Kidney (tissue), 13 donors: ENCODE measurements at regions not wholly inside any gene's neighbourhood (a gene's known extent, or its start where the extent isn't known, plus 50 kb on each side); places are given as distances from the start of the nearest gene placed in this dataset.
A peak's percentile ranks its signal among the peaks of the same experiment; 100 is the strongest.
"Not testable (repeated sequence)": the region's sequence is repeated elsewhere in the genome, so short reads cannot be mapped to it uniquely, and the experiment has no call there.

Source experiments
- DNase-seq, 5 donors: peaks; one replicate each; pipeline ENCODE4 v3.0.0-alpha.2; 2013 to 2020
- FAIRE-seq: peaks from 2 replicates; lab custom pipeline; 2012; peaks lifted over from hg19 to GRCh38; lab: Jason Lieb, UNC
- H3K27ac ChIP-seq, 2 donors: one replicate each; pipeline ENCODE4 v1.7.0; 2013; ENCODE audit warnings: low read depth in 2 of 2, low read length in 2 of 2, inconsistent platforms in 1 of 2
- H3K27me3 ChIP-seq: one replicate; pipeline ENCODE4 v1.7.1; 2013; ENCODE audit warnings: low read length, inconsistent platforms; ENCODE audit not compliant: control insufficient read depth, insufficient read depth
- H3K36me3 ChIP-seq, 3 donors: one replicate each; pipeline versions ENCODE4 v1.7.0 to v1.7.1; 2013; ENCODE audit warnings: low read length in 3 of 3, control low read depth in 1 of 3, inconsistent platforms in 1 of 3; ENCODE audit not compliant: insufficient read depth in 3 of 3, control insufficient read depth in 2 of 3
- H3K4me1 ChIP-seq, 3 donors: one replicate each; pipeline versions ENCODE4 v1.7.0 to v1.7.1; 2013; ENCODE audit warnings: low read length in 3 of 3, inconsistent platforms in 1 of 3, low read depth in 1 of 3; ENCODE audit not compliant: control insufficient read depth in 2 of 3, insufficient read depth in 2 of 3
- H3K4me3 ChIP-seq, 3 donors: one replicate each; pipeline versions ENCODE4 v1.7.0 to v1.8.1; 2013; ENCODE audit warnings: low read length in 3 of 3, control low read depth in 1 of 3, inconsistent platforms in 1 of 3
- H3K9ac ChIP-seq, 3 donors: one replicate each; pipeline versions ENCODE4 v1.7.0 to v1.7.1; 2013; ENCODE audit warnings: low read length in 3 of 3, control low read depth in 1 of 3, inconsistent platforms in 1 of 3
- H3K9me3 ChIP-seq, 3 donors: one replicate each; pipeline versions ENCODE4 v1.7.0 to v1.7.1; 2013; ENCODE audit warnings: low read length in 3 of 3, control low read depth in 1 of 3, inconsistent platforms in 1 of 3; ENCODE audit not compliant: control insufficient read depth in 2 of 3, insufficient read depth in 1 of 3
- intact Hi-C: fragments of 100-400 bp; cut with DNase I; formaldehyde crosslinking; loops from one replicate; pipeline ENCODE4 v1.11.1; 2022
- TF ChIP-seq, protein P1 (sequence below): IDR thresholded peaks from 3 replicates; pipeline ENCODE4 v1.5.1; 2012; ENCODE audit warnings: mild to moderate bottlenecking, moderate library complexity, borderline replicate concordance; ENCODE audit not compliant: insufficient read depth; ENCODE audit errors: extremely low read depth
- donor health status: control.
- donor health status: control.
- donor health status: control.
- donor health status: control.
- donor health status: control.
- donor health status: DM: yes; HTN: yes; CAD: no.
- donor health status: Normal renal cell carcinoma (clear cell type).

DNA sequence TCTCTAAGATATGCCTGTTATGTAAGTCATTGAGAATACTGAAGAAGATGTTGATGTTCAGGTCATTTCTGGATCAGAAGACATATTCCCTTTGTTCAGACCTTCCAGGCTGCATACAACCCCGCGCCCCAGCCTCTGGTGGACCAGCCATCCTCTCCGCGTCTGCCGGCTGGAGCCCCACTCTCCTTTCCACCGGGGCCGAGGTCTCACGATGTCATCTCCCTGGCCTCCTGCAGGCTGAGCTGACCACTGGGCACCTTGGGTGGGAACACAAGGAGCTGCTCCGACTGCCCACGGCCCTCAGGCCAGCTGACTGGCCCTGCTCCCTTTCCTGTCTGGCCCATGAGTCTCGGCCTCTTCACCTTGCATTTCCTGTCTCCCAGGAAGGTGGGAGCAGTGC, 124.6 kb downstream of the SHANK2 start:
- intact Hi-C loops = no loop called here
- no peak overlapping the region for H3K4me3 ChIP-seq
- no peak overlapping the region for H3K27ac ChIP-seq
- no peak overlapping the region for H3K9ac ChIP-seq
- DNase-seq = peak in 1 of 5 donors; percentile 45
- no peaks in the 10 kb centered on the region for H3K4me1 ChIP-seq
- no peaks in the 10 kb centered on the region for H3K27me3 ChIP-seq
- no peak for FAIRE-seq
- peaks cover 0 to 5% (median 4%) of the 10 kb centered on the region in 3 donors for H3K36me3 ChIP-seq
- TF ChIP-seq, protein P1, sequence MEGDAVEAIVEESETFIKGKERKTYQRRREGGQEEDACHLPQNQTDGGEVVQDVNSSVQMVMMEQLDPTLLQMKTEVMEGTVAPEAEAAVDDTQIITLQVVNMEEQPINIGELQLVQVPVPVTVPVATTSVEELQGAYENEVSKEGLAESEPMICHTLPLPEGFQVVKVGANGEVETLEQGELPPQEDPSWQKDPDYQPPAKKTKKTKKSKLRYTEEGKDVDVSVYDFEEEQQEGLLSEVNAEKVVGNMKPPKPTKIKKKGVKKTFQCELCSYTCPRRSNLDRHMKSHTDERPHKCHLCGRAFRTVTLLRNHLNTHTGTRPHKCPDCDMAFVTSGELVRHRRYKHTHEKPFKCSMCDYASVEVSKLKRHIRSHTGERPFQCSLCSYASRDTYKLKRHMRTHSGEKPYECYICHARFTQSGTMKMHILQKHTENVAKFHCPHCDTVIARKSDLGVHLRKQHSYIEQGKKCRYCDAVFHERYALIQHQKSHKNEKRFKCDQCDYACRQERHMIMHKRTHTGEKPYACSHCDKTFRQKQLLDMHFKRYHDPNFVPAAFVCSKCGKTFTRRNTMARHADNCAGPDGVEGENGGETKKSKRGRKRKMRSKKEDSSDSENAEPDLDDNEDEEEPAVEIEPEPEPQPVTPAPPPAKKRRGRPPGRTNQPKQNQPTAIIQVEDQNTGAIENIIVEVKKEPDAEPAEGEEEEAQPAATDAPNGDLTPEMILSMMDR = no peak
- no peaks in the 10 kb centered on the region for H3K9me3 ChIP-seq

DNA sequence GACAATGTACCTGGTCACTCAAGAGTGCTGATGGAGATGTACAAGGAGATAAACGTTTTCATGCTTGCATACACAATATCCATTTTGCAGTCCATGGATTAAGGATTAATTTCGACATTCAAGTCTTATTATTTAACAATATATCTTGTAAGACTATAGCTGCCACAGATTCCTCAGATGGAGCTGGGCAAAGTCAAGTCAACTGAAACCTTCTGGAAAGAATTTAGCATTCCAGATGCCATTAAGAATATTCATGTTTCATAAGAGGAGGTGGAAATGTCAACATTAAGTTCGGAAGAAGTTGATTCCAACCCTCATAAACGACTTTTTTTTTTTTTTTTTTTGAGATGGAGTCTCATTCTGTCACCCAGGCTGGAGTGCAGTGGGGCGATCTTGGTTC, 126.0 kb downstream of the SHANK2 start:
- H3K4me1 ChIP-seq, H3K9me3 ChIP-seq, FAIRE-seq, intact Hi-C loops, H3K9ac ChIP-seq, H3K36me3 ChIP-seq, H3K27me3 ChIP-seq, H3K27ac ChIP-seq, H3K4me3 ChIP-seq, DNase-seq: not testable (repeated sequence)

DNA sequence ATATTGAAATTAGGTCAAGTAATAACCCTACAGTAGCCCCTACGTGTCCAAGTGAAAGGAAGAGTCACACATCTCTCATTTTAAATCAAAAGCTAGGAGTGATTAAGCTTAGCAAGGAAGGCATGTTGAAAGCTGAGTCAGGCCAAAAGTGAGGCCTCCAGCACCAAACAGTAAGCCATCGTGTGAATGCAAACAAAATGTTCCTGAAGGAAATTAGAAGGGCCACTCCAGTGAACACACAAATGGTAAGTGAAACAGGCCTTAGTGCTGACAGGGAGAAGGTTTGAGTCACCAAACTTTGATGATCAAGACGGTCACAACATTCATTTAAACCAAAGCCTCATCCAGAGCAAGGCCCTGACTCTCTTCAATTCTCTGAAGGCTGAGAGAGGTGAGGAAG, 127.2 kb downstream of the SHANK2 start:
- Histone ChIP-seq H3K4me3 (no peak overlapping the region), H3K36me3 (peaks cover 0 to 5% (median 4%) of the 10 kb centered on the region in 3 donors), H3K27ac (no peak overlapping the region), H3K4me1 (peaks cover 0 to 10% (median 2%) of the 10 kb centered on the region in 3 donors), H3K9ac (no peak overlapping the region), H3K27me3 (no peaks in the 10 kb centered on the region), H3K9me3 (no peaks in the 10 kb centered on the region)
- DNase-seq = no peak
- TF ChIP-seq, protein P1 = no peak
- FAIRE-seq = no peak
- intact Hi-C loops = no loop called here

DNA sequence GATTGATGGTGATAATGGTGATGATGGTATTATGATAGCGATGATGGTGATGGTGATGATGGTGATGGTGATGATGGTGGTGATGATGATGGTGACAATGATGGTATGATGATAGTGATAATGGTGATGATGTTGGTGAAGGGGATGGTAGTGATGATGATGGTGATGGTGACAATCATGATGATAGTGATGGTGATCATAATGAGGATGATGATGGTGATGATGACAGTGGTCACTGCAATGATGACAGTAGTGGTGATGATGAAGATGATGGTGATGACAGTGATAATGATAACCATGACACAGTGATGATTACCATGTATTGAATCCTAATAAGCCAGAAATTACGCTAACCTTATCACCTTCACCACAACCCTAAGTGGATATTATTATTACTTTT, 128.2 kb downstream of the SHANK2 start:
- intact Hi-C loops = no loop called here
- no peak overlapping the region for H3K27ac ChIP-seq
- H3K4me1 ChIP-seq = peaks cover 0 to 10% (median 2%) of the 10 kb centered on the region in 3 donors
- DNase-seq = no peak
- FAIRE-seq = no peak
- H3K9ac ChIP-seq = no peak overlapping the region
- H3K27me3 ChIP-seq = no peaks in the 10 kb centered on the region
- no peak overlapping the region for H3K4me3 ChIP-seq
- no peaks in the 10 kb centered on the region for H3K9me3 ChIP-seq
- TF ChIP-seq, protein P1 = no peak
- H3K36me3 ChIP-seq = peaks cover 0 to 5% (median 4%) of the 10 kb centered on the region in 3 donors
